ENCODE measurements at regions not wholly inside any gene's neighbourhood (a gene's known extent, or its start where the extent isn't known, plus 50 kb on each side); places are given as distances from the start of the nearest gene placed in this dataset.

GRCh38 chr18:66110607-66111006 lies 359.8 kb downstream of the CDH7 start:
- Histone ChIP-seq H2AK5ac (ENCODE audit: low read length) (no peak overlapping the region), H3K4ac (ENCODE audit: low read depth, low read length) (no peak overlapping the region), H3K56ac (ENCODE audit: low read length) (no peak overlapping the region), H3K27me3 (ENCODE audit: insufficient read depth, low read length, poor library complexity) (no peaks in the 10 kb centered on the region), H3K36me3 (ENCODE audit: control insufficient read depth, insufficient read depth, low read length) (no peaks in the 10 kb centered on the region), H2BK5ac (ENCODE audit: low read length) (no peak overlapping the region), H3K79me1 (ENCODE audit: low read length) (no peaks in the 10 kb centered on the region), H3K27ac (ENCODE audit: low read depth, low read length) (no peak overlapping the region), H4K8ac (ENCODE audit: low read depth, low read length) (no peak overlapping the region), H3K9ac (ENCODE audit: low read length) (no peak overlapping the region), H3K4me1 (ENCODE audit: control insufficient read depth, low read depth, low read length) (no peaks in the 10 kb centered on the region), H3K18ac (ENCODE audit: low read length) (no peak overlapping the region), H3K79me2 (ENCODE audit: control insufficient read depth, insufficient read depth, low read length) (no peaks in the 10 kb centered on the region), H3K4me2 (ENCODE audit: low read length) (no peak overlapping the region), H3K4me3 (ENCODE audit: low read length) (no peak overlapping the region), H2BK120ac (ENCODE audit: low read depth, low read length) (no peak overlapping the region), H2BK15ac (replicated peaks; ENCODE audit: low read depth) (no peak overlapping the region), H3K23ac (ENCODE audit: low read length) (no peak overlapping the region), H4K5ac (ENCODE audit: low read length) (no peak overlapping the region)
- DNase-seq: no peak
- WGBS (ENCODE audit: extremely low coverage, insufficient coverage, low lambda C conversion rate): 100% methylated on average over 1 of the region's 1 CpG

GRCh38 chr18:66109981-66110380 lies 359.2 kb downstream of the CDH7 start:
- no peak overlapping the region for H3K27ac ChIP-seq (ENCODE audit: low read depth, low read length)

GRCh38 chr18:66107546-66107945 lies 356.7 kb downstream of the CDH7 start:
- no peak overlapping the region for H3K18ac ChIP-seq (ENCODE audit: low read length)
- H2BK15ac ChIP-seq (replicated peaks; ENCODE audit: low read depth): no peak overlapping the region
- no peaks in the 10 kb centered on the region for H3K4me1 ChIP-seq (ENCODE audit: control insufficient read depth, low read depth, low read length)
- no peak overlapping the region for H2AK5ac ChIP-seq (ENCODE audit: low read length)
- no peak overlapping the region for H4K8ac ChIP-seq (ENCODE audit: low read depth, low read length)
- no peaks in the 10 kb centered on the region for H3K79me1 ChIP-seq (ENCODE audit: low read length)
- no peak for DNase-seq
- H3K56ac ChIP-seq (ENCODE audit: low read length): no peak overlapping the region
- H3K23ac ChIP-seq (ENCODE audit: low read length): no peak overlapping the region
- no peak overlapping the region for H3K4me3 ChIP-seq (ENCODE audit: low read length)
- H3K79me2 ChIP-seq (ENCODE audit: control insufficient read depth, insufficient read depth, low read length): no peaks in the 10 kb centered on the region
- no peaks in the 10 kb centered on the region for H3K27me3 ChIP-seq (ENCODE audit: insufficient read depth, low read length, poor library complexity)
- H3K4me2 ChIP-seq (ENCODE audit: low read length): no peak overlapping the region
- no peak overlapping the region for H3K4ac ChIP-seq (ENCODE audit: low read depth, low read length)
- no peak overlapping the region for H2BK120ac ChIP-seq (ENCODE audit: low read depth, low read length)
- H3K27ac ChIP-seq (ENCODE audit: low read depth, low read length): no peak overlapping the region
- WGBS (ENCODE audit: extremely low coverage, insufficient coverage, low lambda C conversion rate): no CpG with 5 or more reads among the region's 3 CpGs
- H3K9ac ChIP-seq (ENCODE audit: low read length): no peak overlapping the region
- no peak overlapping the region for H2BK5ac ChIP-seq (ENCODE audit: low read length)
- no peak overlapping the region for H4K5ac ChIP-seq (ENCODE audit: low read length)
- no peaks in the 10 kb centered on the region for H3K36me3 ChIP-seq (ENCODE audit: control insufficient read depth, insufficient read depth, low read length)

More at GRCh38 chr18:66109981-66110380, 359.2 kb downstream of the CDH7 start:
- Histone ChIP-seq H2BK5ac (ENCODE audit: low read length) (no peak overlapping the region), H3K18ac (ENCODE audit: low read length) (no peak overlapping the region), H3K4me3 (ENCODE audit: low read length) (no peak overlapping the region), H4K8ac (ENCODE audit: low read depth, low read length) (no peak overlapping the region), H2BK15ac (replicated peaks; ENCODE audit: low read depth) (no peak overlapping the region), H3K79me2 (ENCODE audit: control insufficient read depth, insufficient read depth, low read length) (no peaks in the 10 kb centered on the region), H3K36me3 (ENCODE audit: control insufficient read depth, insufficient read depth, low read length) (no peaks in the 10 kb centered on the region), H3K4me2 (ENCODE audit: low read length) (no peak overlapping the region), H3K9ac (ENCODE audit: low read length) (no peak overlapping the region), H3K23ac (ENCODE audit: low read length) (no peak overlapping the region), H2AK5ac (ENCODE audit: low read length) (no peak overlapping the region), H3K4ac (ENCODE audit: low read depth, low read length) (no peak overlapping the region), H2BK120ac (ENCODE audit: low read depth, low read length) (no peak overlapping the region), H3K56ac (ENCODE audit: low read length) (no peak overlapping the region), H4K5ac (ENCODE audit: low read length) (no peak overlapping the region), H3K79me1 (ENCODE audit: low read length) (no peaks in the 10 kb centered on the region), H3K27me3 (ENCODE audit: insufficient read depth, low read length, poor library complexity) (no peaks in the 10 kb centered on the region), H3K4me1 (ENCODE audit: control insufficient read depth, low read depth, low read length) (no peaks in the 10 kb centered on the region)
- no CpG with 5 or more reads among the region's 1 CpG for WGBS (ENCODE audit: extremely low coverage, insufficient coverage, low lambda C conversion rate)
- no peak for DNase-seq

- H3K36me3 ChIP-seq (ENCODE audit: control insufficient read depth, insufficient read depth, low read length): no peaks in the 10 kb centered on the region
- H2BK5ac ChIP-seq (ENCODE audit: low read length): no peak overlapping the region
- H3K79me2 ChIP-seq (ENCODE audit: control insufficient read depth, insufficient read depth, low read length): no peaks in the 10 kb centered on the region
- no peaks in the 10 kb centered on the region for H3K27me3 ChIP-seq (ENCODE audit: insufficient read depth, low read length, poor library complexity)
- H3K9ac ChIP-seq (ENCODE audit: low read length): no peak overlapping the region
- no peak overlapping the region for H2BK15ac ChIP-seq (replicated peaks; ENCODE audit: low read depth)
- WGBS (ENCODE audit: extremely low coverage, insufficient coverage, low lambda C conversion rate): no CpG with 5 or more reads among the region's 4 CpGs
- no peak overlapping the region for H2BK120ac ChIP-seq (ENCODE audit: low read depth, low read length)
- no peak overlapping the region for H3K4ac ChIP-seq (ENCODE audit: low read depth, low read length)
- no peak for DNase-seq
- no peaks in the 10 kb centered on the region for H3K4me1 ChIP-seq (ENCODE audit: control insufficient read depth, low read depth, low read length)
- H3K4me3 ChIP-seq (ENCODE audit: low read length): no peak overlapping the region
- no peak overlapping the region for H3K27ac ChIP-seq (ENCODE audit: low read depth, low read length)
- H3K4me2 ChIP-seq (ENCODE audit: low read length): no peak overlapping the region
- H2AK5ac ChIP-seq (ENCODE audit: low read length): no peak overlapping the region
- no peak overlapping the region for H4K8ac ChIP-seq (ENCODE audit: low read depth, low read length)
- H3K23ac ChIP-seq (ENCODE audit: low read length): no peak overlapping the region
- no peak overlapping the region for H3K18ac ChIP-seq (ENCODE audit: low read length)
- no peak overlapping the region for H3K56ac ChIP-seq (ENCODE audit: low read length)
- H4K5ac ChIP-seq (ENCODE audit: low read length): no peak overlapping the region
- H3K79me1 ChIP-seq (ENCODE audit: low read length): no peaks in the 10 kb centered on the region
These were observed 354.2 kb downstream of the CDH7 start for GRCh38 chr18:66105016-66105415.

- H3K4me2 ChIP-seq (ENCODE audit: low read length): no peak overlapping the region
- WGBS (ENCODE audit: extremely low coverage, insufficient coverage, low lambda C conversion rate): no CpG with 5 or more reads among the region's 2 CpGs
- no peak overlapping the region for H2BK120ac ChIP-seq (ENCODE audit: low read depth, low read length)
- no peak overlapping the region for H3K56ac ChIP-seq (ENCODE audit: low read length)
- H3K27ac ChIP-seq (ENCODE audit: low read depth, low read length): no peak overlapping the region
- no peaks in the 10 kb centered on the region for H3K27me3 ChIP-seq (ENCODE audit: insufficient read depth, low read length, poor library complexity)
- H3K23ac ChIP-seq (ENCODE audit: low read length): no peak overlapping the region
- H2BK15ac ChIP-seq (replicated peaks; ENCODE audit: low read depth): no peak overlapping the region
- no peak overlapping the region for H4K5ac ChIP-seq (ENCODE audit: low read length)
- no peaks in the 10 kb centered on the region for H3K79me2 ChIP-seq (ENCODE audit: control insufficient read depth, insufficient read depth, low read length)
- H3K79me1 ChIP-seq (ENCODE audit: low read length): no peaks in the 10 kb centered on the region
- no peak overlapping the region for H2BK5ac ChIP-seq (ENCODE audit: low read length)
- H3K4me3 ChIP-seq (ENCODE audit: low read length): no peak overlapping the region
- no peak overlapping the region for H3K18ac ChIP-seq (ENCODE audit: low read length)
- H3K36me3 ChIP-seq (ENCODE audit: control insufficient read depth, insufficient read depth, low read length): no peaks in the 10 kb centered on the region
- no peak for DNase-seq
- H2AK5ac ChIP-seq (ENCODE audit: low read length): no peak overlapping the region
- H3K4me1 ChIP-seq (ENCODE audit: control insufficient read depth, low read depth, low read length): no peaks in the 10 kb centered on the region
- H4K8ac ChIP-seq (ENCODE audit: low read depth, low read length): no peak overlapping the region
- no peak overlapping the region for H3K4ac ChIP-seq (ENCODE audit: low read depth, low read length)
- no peak overlapping the region for H3K9ac ChIP-seq (ENCODE audit: low read length)
These were observed 352.7 kb downstream of the CDH7 start for GRCh38 chr18:66103550-66103949.

- H2BK15ac ChIP-seq (replicated peaks; ENCODE audit: low read depth): no peak overlapping the region
- no peak overlapping the region for H4K8ac ChIP-seq (ENCODE audit: low read depth, low read length)
- no peak overlapping the region for H2AK5ac ChIP-seq (ENCODE audit: low read length)
- WGBS (ENCODE audit: extremely low coverage, insufficient coverage, low lambda C conversion rate): no CpG with 5 or more reads among the region's 2 CpGs
- H3K23ac ChIP-seq (ENCODE audit: low read length): no peak overlapping the region
- H3K4me3 ChIP-seq (ENCODE audit: low read length): no peak overlapping the region
- no peaks in the 10 kb centered on the region for H3K79me2 ChIP-seq (ENCODE audit: control insufficient read depth, insufficient read depth, low read length)
- H3K4me1 ChIP-seq (ENCODE audit: control insufficient read depth, low read depth, low read length): no peaks in the 10 kb centered on the region
- H3K4ac ChIP-seq (ENCODE audit: low read depth, low read length): no peak overlapping the region
- no peak overlapping the region for H3K27ac ChIP-seq (ENCODE audit: low read depth, low read length)
- H3K79me1 ChIP-seq (ENCODE audit: low read length): no peaks in the 10 kb centered on the region
- no peak overlapping the region for H3K9ac ChIP-seq (ENCODE audit: low read length)
- H3K27me3 ChIP-seq (ENCODE audit: insufficient read depth, low read length, poor library complexity): no peaks in the 10 kb centered on the region
- no peak for DNase-seq
- H2BK120ac ChIP-seq (ENCODE audit: low read depth, low read length): no peak overlapping the region
- no peak overlapping the region for H3K18ac ChIP-seq (ENCODE audit: low read length)
- no peak overlapping the region for H4K5ac ChIP-seq (ENCODE audit: low read length)
- H3K4me2 ChIP-seq (ENCODE audit: low read length): no peak overlapping the region
- no peak overlapping the region for H3K56ac ChIP-seq (ENCODE audit: low read length)
- H2BK5ac ChIP-seq (ENCODE audit: low read length): no peak overlapping the region
- no peaks in the 10 kb centered on the region for H3K36me3 ChIP-seq (ENCODE audit: control insufficient read depth, insufficient read depth, low read length)
These were observed 332.3 kb downstream of the CDH7 start for GRCh38 chr18:66083078-66083477.

All from mesendoderm (in vitro differentiated cells).